ENCODE measurements at regions not wholly inside any gene's neighbourhood (a gene's known extent, or its start where the extent isn't known, plus 50 kb on each side); places are given as distances from the start of the nearest gene placed in this dataset.

GRCh38 chr15:37801529-37801928 lies 132.9 kb upstream of the TMCO5A start (continued):
- TF ChIP-seq ZNF462 (CRISPR knock-in tag; IDR thresholded peaks at IDR 0.05) (no peak), JUNB (IDR thresholded peaks at IDR 0.05; ENCODE audit: unreplicated experiment) (no peak), STAT1 (IDR thresholded peaks at IDR 0.05; ENCODE audit: unreplicated experiment) (no peak), ZNF331 (CRISPR knock-in tag; IDR thresholded peaks at IDR 0.05; ENCODE audit: low read depth) (no peak), ZNF114 (CRISPR knock-in tag; IDR thresholded peaks at IDR 0.05) (no peak), ETS1 (IDR thresholded peaks at IDR 0.05) (no peak), EZH2phosphoT487 (IDR thresholded peaks at IDR 0.05; ENCODE audit: unreplicated experiment) (no peak), CREB1 (CRISPR knock-in tag; IDR thresholded peaks at IDR 0.05; ENCODE audit: low read depth) (no peak), EZH2 (IDR thresholded peaks at IDR 0.05; ENCODE audit: low read depth, unreplicated experiment) (no peak), POLR2AphosphoS5 (IDR thresholded peaks at IDR 0.05; ENCODE audit: low read depth) (no peak), NANOG (IDR thresholded peaks at IDR 0.05; ENCODE audit: borderline replicate concordance) (no peak), REST (IDR thresholded peaks at IDR 0.05; ENCODE audit: unreplicated experiment) (no peak)

All from GM23338 (cell line).